HepG2 (cell line): ENCODE measurements at regions not wholly inside any gene's neighbourhood (a gene's known extent, or its start where the extent isn't known, plus 50 kb on each side); places are given as distances from the start of the nearest gene placed in this dataset.

Source experiments
- CTCF ChIP-seq: sonication (generic); formaldehyde crosslinking; IDR thresholded peaks from 2 replicates; pipeline ENCODE4 v1.5.0; 2020; ENCODE audit warnings: mild to moderate bottlenecking, missing genetic modification reagents, moderate library complexity
- EP300 ChIP-seq, 3 experiments: sonication (generic) in 1 of 3; formaldehyde crosslinking in 1 of 3; IDR thresholded peaks; 2 replicates each; pipeline versions ENCODE4 v1.5.1 to v1.6.1; 2011 to 2020; ENCODE audit warnings: low read depth in 2 of 3, low read length in 2 of 3, borderline replicate concordance in 1 of 3, improper control_type of control experiment in 1 of 3, mild to moderate bottlenecking in 1 of 3, missing genetic modification reagents in 1 of 3, moderate library complexity in 1 of 3
- HNRNPH1 ChIP-seq: fragments of 200-400 bp; formaldehyde crosslinking; optimal IDR thresholded peaks from 2 replicates; pipeline ENCODE3; 2017; ENCODE audit warnings: mild to moderate bottlenecking, low read depth, low read length
- HOXA7 ChIP-seq: sonication (generic); formaldehyde crosslinking; IDR thresholded peaks from 2 replicates; pipeline ENCODE4 v1.8.1; 2022; ENCODE audit warnings: mild to moderate bottlenecking, missing genetic modification reagents, moderate library complexity
- MED1 ChIP-seq: sonication (generic); formaldehyde crosslinking; IDR thresholded peaks from 2 replicates; pipeline ENCODE4 v1.4.0; 2020; ENCODE audit warnings: missing genetic modification reagents
- MTA3 ChIP-seq: sonication (generic); formaldehyde crosslinking; IDR thresholded peaks from 2 replicates; pipeline ENCODE4 v1.4.0; 2020; ENCODE audit warnings: missing genetic modification reagents
- NR2F6 ChIP-seq, 2 experiments: IDR thresholded peaks; 2 replicates each; pipeline ENCODE4 v1.6.1; 2016; ENCODE audit warnings: antibody characterized with exemption in 1 of 2, mild to moderate bottlenecking in 1 of 2
- POLR2A ChIP-seq, 2 experiments: IDR thresholded peaks; 2 replicates each; pipeline ENCODE4 v1.6.1; 2011; ENCODE audit warnings: low read depth in 2 of 2, low read length in 2 of 2, mild to moderate bottlenecking in 1 of 2, moderate library complexity in 1 of 2; ENCODE audit not compliant: insufficient read depth in 1 of 2
- TEAD2 ChIP-seq: sonication (generic); formaldehyde crosslinking; IDR thresholded peaks from 2 replicates; pipeline ENCODE4 v1.9.0; 2021; ENCODE audit warnings: missing genetic modification reagents
- ZBTB21 ChIP-seq: sonication (generic); formaldehyde crosslinking; IDR thresholded peaks from 2 replicates; pipeline ENCODE4 v1.4.0; 2020; ENCODE audit warnings: missing genetic modification reagents
- TF ChIP-seq, protein P1 (sequence below): IDR thresholded peaks from 2 replicates; pipeline ENCODE4 v1.6.1; 2012; ENCODE audit warnings: inconsistent platforms
- TF ChIP-seq, protein P2 (sequence below): sonication (generic); formaldehyde crosslinking; IDR thresholded peaks from 2 replicates; pipeline ENCODE4 v1.8.1; 2022; ENCODE audit warnings: low read depth, mild to moderate bottlenecking, missing genetic modification reagents

DNA sequence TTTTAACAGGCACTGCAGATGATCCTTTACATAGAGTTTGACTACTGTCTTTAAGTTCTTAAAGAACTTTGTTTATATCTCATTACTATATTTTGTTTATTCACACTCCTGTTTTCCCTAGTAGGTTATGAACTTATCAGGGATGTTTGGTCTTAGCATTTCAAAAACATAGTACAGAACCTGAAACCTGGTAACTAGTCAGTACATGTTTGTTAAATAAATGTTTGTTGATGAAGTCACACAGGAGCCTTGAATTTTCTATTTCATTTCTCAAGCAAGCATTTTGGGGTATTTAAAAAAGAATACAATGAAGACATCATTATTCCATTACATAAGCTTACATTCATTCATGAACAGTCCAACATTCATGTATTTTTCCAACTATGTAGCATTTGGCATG, 280.3 kb upstream of the ZSWIM2 start:
- TF ChIP-seq, protein P1, sequence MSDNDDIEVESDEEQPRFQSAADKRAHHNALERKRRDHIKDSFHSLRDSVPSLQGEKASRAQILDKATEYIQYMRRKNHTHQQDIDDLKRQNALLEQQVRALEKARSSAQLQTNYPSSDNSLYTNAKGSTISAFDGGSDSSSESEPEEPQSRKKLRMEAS, result no peak
- no peak for TF ChIP-seq EP300 (IDR thresholded peaks at IDR 0.05; ENCODE audit: low read depth in 2 of 2, low read length in 2 of 2)
- TF ChIP-seq EP300 (CRISPR knock-in tag; IDR thresholded peaks at IDR 0.05; ENCODE audit: borderline replicate concordance), result no peak
- no peak for TF ChIP-seq POLR2A (IDR thresholded peaks at IDR 0.05; ENCODE audit: insufficient read depth in 1 of 2, low read depth in 2 of 2, low read length in 2 of 2)
- no peak for TF ChIP-seq ZBTB21
- no peak for TF ChIP-seq MTA3 (CRISPR knock-in tag)
- TF ChIP-seq, protein P2, sequence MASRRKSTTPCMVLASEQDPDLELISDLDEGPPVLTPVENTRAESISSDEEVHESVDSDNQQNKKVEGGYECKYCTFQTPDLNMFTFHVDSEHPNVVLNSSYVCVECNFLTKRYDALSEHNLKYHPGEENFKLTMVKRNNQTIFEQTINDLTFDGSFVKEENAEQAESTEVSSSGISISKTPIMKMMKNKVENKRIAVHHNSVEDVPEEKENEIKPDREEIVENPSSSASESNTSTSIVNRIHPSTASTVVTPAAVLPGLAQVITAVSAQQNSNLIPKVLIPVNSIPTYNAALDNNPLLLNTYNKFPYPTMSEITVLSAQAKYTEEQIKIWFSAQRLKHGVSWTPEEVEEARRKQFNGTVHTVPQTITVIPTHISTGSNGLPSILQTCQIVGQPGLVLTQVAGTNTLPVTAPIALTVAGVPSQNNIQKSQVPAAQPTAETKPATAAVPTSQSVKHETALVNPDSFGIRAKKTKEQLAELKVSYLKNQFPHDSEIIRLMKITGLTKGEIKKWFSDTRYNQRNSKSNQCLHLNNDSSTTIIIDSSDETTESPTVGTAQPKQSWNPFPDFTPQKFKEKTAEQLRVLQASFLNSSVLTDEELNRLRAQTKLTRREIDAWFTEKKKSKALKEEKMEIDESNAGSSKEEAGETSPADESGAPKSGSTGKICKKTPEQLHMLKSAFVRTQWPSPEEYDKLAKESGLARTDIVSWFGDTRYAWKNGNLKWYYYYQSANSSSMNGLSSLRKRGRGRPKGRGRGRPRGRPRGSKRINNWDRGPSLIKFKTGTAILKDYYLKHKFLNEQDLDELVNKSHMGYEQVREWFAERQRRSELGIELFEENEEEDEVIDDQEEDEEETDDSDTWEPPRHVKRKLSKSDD (CRISPR knock-in tag), result no peak
- no peak for TF ChIP-seq HNRNPH1
- TF ChIP-seq CTCF (CRISPR knock-in tag), result no peak
- TF ChIP-seq NR2F6 (IDR thresholded peaks at IDR 0.05), result no peak
- no peak for TF ChIP-seq NR2F6 (CRISPR knock-in tag; IDR thresholded peaks at IDR 0.05)
- no peak for TF ChIP-seq MED1 (CRISPR knock-in tag)
- no peak for TF ChIP-seq HOXA7 (CRISPR knock-in tag)
- TF ChIP-seq TEAD2 (CRISPR knock-in tag), result no peak
